HepG2 (cell line): ENCODE measurements at regions not wholly inside any gene's neighbourhood (a gene's known extent, or its start where the extent isn't known, plus 50 kb on each side); places are given as distances from the start of the nearest gene placed in this dataset.

ENCODE experiments used
- SMAD3 ChIP-seq: sonication (generic); formaldehyde crosslinking; IDR thresholded peaks from 2 replicates; pipeline ENCODE4 v1.4.0; 2020; ENCODE audit warnings: missing genetic modification reagents
- TCF7 ChIP-seq: sonication (generic); IDR thresholded peaks from 2 replicates; pipeline ENCODE4 v1.6.1; 2016; ENCODE audit warnings: antibody characterized with exemption, low read depth
- ZHX2 ChIP-seq, 2 experiments: sonication (generic) in 1 of 2; formaldehyde crosslinking in 1 of 2; IDR thresholded peaks; 2 replicates each; pipeline versions ENCODE4 v1.6.1 to v1.9.0; 2014 to 2022; ENCODE audit warnings: antibody characterized with exemption in 1 of 2, borderline replicate concordance in 1 of 2, inconsistent platforms in 1 of 2, low read depth in 1 of 2, missing genetic modification reagents in 1 of 2

DNA sequence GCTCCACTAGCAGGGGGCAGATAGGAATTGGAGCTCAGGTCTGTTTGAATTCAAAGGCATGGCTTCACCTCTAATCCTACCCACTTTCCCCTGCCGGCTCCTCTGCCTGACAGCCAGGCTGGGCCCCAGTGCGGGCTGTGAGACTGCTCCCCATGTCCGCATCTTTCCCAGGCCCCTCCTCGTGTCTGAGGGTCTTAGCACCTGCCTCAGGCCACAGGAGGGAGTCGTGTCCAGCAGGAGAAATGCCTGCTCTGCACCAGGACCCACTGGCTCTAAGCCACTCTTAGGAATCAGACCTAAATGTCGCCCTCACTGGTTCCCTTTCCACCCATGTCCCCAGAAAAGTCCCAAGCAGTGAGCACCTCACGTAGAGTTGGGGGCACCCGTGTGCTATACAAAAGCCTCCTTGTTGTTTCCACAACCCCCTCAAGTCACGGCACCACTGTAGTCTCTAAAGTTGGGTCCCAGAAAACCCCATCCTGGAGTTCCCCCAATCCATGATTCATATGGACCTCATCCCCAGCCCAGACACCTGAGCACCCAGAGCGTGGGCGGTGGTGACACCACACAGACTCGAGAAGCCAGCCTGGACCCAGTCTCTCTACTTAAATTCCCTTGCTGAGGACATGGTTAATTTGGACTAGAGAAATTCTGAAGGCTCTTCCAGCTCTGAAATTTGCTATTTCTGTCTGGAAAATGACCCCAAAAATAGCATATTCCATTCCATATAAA is 466.4 kb upstream of the ZMIZ1 start:
- TF ChIP-seq ZHX2 (IDR thresholded peaks at IDR 0.05; ENCODE audit: low read depth) (no peak), ZHX2 (CRISPR knock-in tag; IDR thresholded peaks at IDR 0.05; ENCODE audit: borderline replicate concordance) (no peak), TCF7 (no peak), SMAD3 (CRISPR knock-in tag) (no peak)
